Hepatocyte (in vitro differentiated cells): ENCODE measurements at regions not wholly inside any gene's neighbourhood (a gene's known extent, or its start where the extent isn't known, plus 50 kb on each side); places are given as distances from the start of the nearest gene placed in this dataset.
"Not testable (repeated sequence)": the region's sequence is repeated elsewhere in the genome, so short reads cannot be mapped to it uniquely, and the experiment has no call there.

Experiments
- DNase-seq: peaks from one replicate; pipeline ENCODE4 v3.0.0-alpha.2; 2016; ENCODE audit warnings: low spot score
- H2AFZ ChIP-seq: fragments of 200-600 bp; sonication (generic); 2 replicates; pipeline ENCODE4 v1.6.0; 2016; ENCODE audit warnings: antibody characterized with exemption, mild to moderate bottlenecking
- H3K27ac ChIP-seq: fragments of 200-600 bp; sonication (generic); 2 replicates; pipeline ENCODE4 v1.5.1; 2016; ENCODE audit warnings: mild to moderate bottlenecking
- H3K27me3 ChIP-seq: fragments of 200-600 bp; sonication (generic); 2 replicates; pipeline ENCODE4 v1.6.1; 2016
- H3K36me3 ChIP-seq: fragments of 200-600 bp; sonication (generic); replicated peaks from 2 replicates; pipeline ENCODE4 v1.5.1; 2016; ENCODE audit warnings: low read depth; ENCODE audit not compliant: insufficient read depth
- H3K4me1 ChIP-seq: fragments of 200-600 bp; sonication (generic); 2 replicates; pipeline ENCODE4 v1.5.1; 2016; ENCODE audit warnings: mild to moderate bottlenecking, moderate library complexity; ENCODE audit not compliant: insufficient read depth
- H3K4me2 ChIP-seq: fragments of 200-600 bp; sonication (generic); 2 replicates; pipeline ENCODE4 v1.6.0; 2016
- H3K4me3 ChIP-seq: fragments of 200-600 bp; sonication (generic); 2 replicates; pipeline ENCODE4 v1.5.1; 2016; ENCODE audit warnings: mild to moderate bottlenecking
- H3K79me2 ChIP-seq: fragments of 200-600 bp; sonication (generic); 2 replicates; pipeline ENCODE4 v1.6.0; 2017; ENCODE audit warnings: mild to moderate bottlenecking
- H3K9me2 ChIP-seq: fragments of 200-600 bp; sonication (generic); replicated peaks from 2 replicates; pipeline ENCODE4 v1.6.0; 2017; ENCODE audit warnings: mild to moderate bottlenecking; ENCODE audit not compliant: insufficient read depth
- H3K9me3 ChIP-seq: fragments of 200-600 bp; sonication (generic); 2 replicates; pipeline ENCODE4 v1.5.1; 2016; ENCODE audit warnings: low read depth, mild to moderate bottlenecking
- H4K20me1 ChIP-seq: fragments of 200-600 bp; sonication (generic); 2 replicates; pipeline ENCODE4 v1.6.0; 2016; ENCODE audit warnings: mild to moderate bottlenecking; ENCODE audit not compliant: insufficient read depth, poor library complexity, severe bottlenecking
- WGBS: methylation state at CpG from one replicate; pipeline ENCODE4 v1.1.6; 2016; ENCODE audit warnings: low lambda C conversion rate; ENCODE audit errors: missing lambda C conversion rate; 5-methylcytosine and 5-hydroxymethylcytosine counted together

DNA sequence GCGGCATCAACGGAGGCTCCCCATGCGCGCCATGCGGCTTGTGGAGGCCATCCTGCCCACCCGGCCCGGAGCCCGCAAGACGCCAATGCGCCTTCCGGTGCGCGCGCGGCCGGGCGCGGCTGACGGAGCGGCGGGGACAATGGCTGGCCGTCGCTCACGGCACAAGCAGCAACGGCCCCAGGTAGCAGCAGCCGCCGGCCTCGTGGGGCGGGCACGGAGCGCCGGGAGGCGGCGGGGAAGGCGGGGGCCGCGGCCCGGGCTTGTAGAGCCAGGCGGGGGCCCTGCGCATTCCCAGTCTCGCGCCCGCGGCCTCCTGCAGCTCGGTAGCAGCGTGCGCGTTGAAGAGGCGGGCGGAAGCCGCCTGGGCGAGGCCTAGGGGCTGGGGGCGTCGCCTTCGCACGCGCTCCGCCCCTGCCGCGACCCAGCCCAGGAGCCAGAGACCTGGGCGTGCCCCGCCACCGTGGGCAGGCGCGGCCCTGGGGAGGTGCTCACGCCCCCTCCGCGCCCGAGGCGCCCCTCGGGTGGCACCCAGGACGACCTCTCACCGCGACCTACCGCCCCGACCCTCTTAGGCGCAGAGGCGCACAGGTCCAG is 207.1 kb upstream of the PRKX start:
- not testable (repeated sequence) for H3K27ac ChIP-seq, H3K9me3 ChIP-seq, DNase-seq, H2AFZ ChIP-seq, H3K36me3 ChIP-seq, H3K4me3 ChIP-seq, H4K20me1 ChIP-seq, H3K4me1 ChIP-seq, H3K9me2 ChIP-seq, H3K4me2 ChIP-seq, H3K79me2 ChIP-seq, H3K27me3 ChIP-seq
- no CpG with 5 or more reads among the region's 78 CpGs for WGBS

DNA sequence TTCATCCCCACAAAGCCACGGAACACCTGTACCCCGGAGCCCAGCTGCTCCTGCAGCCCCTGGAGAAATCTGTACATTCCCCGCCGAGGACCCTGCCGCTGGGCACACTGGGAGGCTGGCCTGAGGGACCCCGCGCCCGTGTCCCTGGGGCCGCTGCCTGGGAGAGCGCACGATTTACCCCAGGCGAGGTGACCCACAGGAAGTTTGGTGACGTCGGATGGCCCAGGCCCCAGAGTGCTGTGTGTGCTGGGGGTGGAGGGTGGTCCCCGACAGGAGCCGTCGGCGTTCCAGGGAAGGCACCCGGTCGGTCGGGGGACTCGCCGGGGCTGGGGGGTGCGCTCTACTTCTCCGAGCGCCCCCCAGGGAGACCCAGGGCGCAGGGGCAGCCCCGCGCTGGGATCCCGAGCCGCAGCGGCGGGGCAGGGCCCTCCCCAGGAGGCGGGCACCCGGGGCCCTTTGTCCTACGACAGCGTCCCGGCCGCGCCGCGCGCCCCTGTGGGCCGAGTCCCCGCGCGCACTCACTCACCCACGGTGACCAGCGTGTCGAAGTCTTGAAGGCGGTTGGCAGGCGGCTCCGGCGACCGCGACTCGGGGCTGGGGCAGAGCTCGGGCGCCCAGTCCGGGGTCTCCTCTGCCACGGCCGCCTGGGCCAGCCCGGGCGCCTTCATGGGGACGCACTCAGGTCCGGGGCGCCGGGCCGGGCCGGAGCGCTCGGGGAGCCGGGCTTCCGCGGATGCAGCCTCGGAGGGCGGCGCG is 206.4 kb upstream of the PRKX start:
- H3K27ac ChIP-seq, H3K4me3 ChIP-seq, H3K79me2 ChIP-seq, DNase-seq, H3K4me1 ChIP-seq, H4K20me1 ChIP-seq, H3K4me2 ChIP-seq, H3K9me3 ChIP-seq, H3K9me2 ChIP-seq, H3K36me3 ChIP-seq, H2AFZ ChIP-seq, H3K27me3 ChIP-seq: not testable (repeated sequence)
- WGBS: no CpG with 5 or more reads among the region's 79 CpGs

DNA sequence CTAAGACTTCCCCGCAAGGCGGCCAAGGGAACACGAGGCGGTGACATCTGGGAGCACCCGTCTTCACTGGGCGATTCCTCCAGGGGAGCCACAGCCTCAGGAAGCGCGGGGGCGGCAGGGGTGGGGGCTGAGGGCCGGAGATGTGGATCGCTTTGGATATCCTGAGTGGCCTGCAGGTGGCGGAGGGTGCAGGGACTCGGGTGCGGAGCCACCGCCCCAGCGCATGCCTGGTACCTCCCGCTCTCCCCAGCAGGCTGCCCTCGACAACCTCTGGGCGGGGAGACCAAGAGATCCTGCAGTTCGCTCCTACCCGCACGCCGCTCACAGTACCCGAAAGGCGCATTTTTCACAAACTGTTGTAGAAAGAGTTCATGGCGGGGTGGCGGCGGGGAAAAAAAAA is 201.4 kb upstream of the PRKX start:
- not testable (repeated sequence) for H3K79me2 ChIP-seq, H3K4me3 ChIP-seq, H3K4me2 ChIP-seq, H3K36me3 ChIP-seq, DNase-seq, H3K27ac ChIP-seq, H3K9me2 ChIP-seq, H3K4me1 ChIP-seq, H3K9me3 ChIP-seq, H4K20me1 ChIP-seq, H3K27me3 ChIP-seq, H2AFZ ChIP-seq
- WGBS: no CpG with 5 or more reads among the region's 28 CpGs

DNA sequence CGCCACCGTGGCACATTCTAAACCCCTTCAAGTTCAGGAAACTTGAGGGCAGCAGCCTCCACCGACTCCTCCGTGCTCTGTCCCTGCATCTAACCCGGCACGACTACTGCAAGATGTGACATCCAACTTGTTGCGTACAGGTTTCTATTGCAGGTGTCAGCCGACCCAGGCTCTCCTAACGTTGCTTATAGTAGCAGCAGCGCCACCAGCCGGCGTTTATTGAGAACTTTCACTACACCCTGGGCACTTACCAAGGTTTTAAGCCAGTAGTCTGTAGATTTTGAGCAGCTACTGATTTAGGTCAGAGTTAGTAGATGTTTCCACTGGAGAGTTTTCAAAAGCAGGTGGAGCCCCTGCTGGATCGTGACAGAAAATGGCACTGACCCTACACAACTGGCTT is 200.6 kb upstream of the PRKX start:
- no CpG with 5 or more reads among the region's 13 CpGs for WGBS
- H4K20me1 ChIP-seq, H3K79me2 ChIP-seq, H3K9me2 ChIP-seq, DNase-seq, H3K27me3 ChIP-seq, H3K4me1 ChIP-seq, H2AFZ ChIP-seq, H3K27ac ChIP-seq, H3K9me3 ChIP-seq, H3K36me3 ChIP-seq, H3K4me2 ChIP-seq, H3K4me3 ChIP-seq: not testable (repeated sequence)

DNA sequence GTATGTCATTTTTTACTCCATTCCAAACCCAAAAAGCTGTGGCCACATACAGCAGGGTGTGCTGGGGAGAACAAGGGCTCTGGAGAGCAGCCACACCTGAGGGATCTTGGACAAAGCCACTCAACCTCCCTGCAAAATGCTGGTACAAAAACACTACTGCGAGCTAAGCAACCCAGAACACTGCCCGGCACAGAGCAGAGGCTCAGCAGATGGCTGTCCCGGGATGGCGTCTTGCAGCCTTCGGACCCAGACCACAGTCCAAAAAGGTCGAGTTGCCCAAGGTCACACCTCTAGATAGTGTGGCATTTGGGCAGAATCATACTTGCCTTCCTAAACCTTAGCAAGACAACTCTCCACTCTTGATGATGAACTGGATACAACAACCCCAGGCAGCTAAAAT is 197.6 kb upstream of the PRKX start:
- H3K4me2 ChIP-seq, H3K4me3 ChIP-seq, DNase-seq, H2AFZ ChIP-seq, H3K9me3 ChIP-seq, H3K4me1 ChIP-seq, H3K27ac ChIP-seq, H3K27me3 ChIP-seq, H3K36me3 ChIP-seq, H3K9me2 ChIP-seq, H4K20me1 ChIP-seq, H3K79me2 ChIP-seq: not testable (repeated sequence)
- WGBS: no CpG with 5 or more reads among the region's 6 CpGs

DNA sequence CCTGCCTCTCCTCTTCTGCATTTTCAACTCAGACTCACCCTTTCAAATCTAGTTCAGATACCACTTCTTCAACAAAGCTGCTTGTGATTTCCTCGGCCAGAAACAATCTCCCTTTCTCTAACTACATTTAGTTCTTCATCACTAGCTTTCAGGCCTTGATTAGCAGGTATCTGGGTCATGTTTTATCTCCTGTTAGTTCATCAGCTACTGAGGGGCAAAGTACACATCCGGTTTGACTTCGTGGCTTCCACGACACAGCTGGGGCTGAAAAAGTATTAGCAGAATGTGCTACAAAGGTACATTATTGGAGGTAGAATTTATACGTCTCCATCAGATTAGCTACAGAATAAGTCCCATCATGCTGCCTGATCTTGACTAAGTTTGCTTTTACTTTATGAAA is 197.2 kb upstream of the PRKX start:
- not testable (repeated sequence) for H3K4me3 ChIP-seq, H3K27me3 ChIP-seq, H3K36me3 ChIP-seq, H4K20me1 ChIP-seq, DNase-seq, H3K4me1 ChIP-seq, H3K9me3 ChIP-seq, H2AFZ ChIP-seq, H3K4me2 ChIP-seq, H3K9me2 ChIP-seq, H3K27ac ChIP-seq, H3K79me2 ChIP-seq
- WGBS: no CpG with 5 or more reads among the region's 5 CpGs

DNA sequence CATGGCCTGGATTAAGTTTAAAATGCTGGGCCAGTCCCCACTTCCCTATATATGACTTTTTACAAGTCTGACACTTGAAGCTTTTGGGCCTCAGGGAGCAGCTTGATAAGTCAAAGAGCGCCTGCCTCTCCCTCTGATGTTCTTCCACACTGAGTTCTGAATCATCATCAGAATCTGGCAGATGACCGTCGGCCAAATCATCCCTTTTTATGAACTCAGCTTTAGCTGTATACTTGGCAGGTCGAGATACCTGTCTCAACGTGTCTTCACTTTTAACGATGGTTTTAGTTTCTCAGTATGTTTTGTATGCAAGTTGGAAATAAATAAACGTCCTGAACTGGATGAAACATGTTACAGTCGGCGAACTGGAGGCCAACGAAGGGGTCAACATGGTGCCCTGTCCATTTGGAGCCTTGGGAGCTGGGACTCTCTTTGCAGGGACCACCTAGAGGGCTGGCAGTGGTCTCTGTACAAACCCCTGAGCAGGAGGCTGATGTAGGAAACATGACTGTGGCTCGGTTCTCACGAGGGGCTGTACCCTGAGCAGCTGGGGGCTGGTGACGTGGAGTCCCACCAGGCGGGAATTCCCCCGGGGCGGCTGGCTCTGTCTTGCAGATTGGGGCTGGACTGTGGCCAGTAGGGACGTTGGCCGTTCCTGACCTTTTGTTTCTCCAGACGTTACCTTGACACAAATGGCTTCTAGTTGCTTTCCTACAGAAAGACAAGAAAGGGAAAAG is 192.2 kb upstream of the PRKX start:
- H3K4me1 ChIP-seq, H2AFZ ChIP-seq, H3K4me3 ChIP-seq, H3K4me2 ChIP-seq, H3K27me3 ChIP-seq, H3K27ac ChIP-seq, H3K9me2 ChIP-seq, H4K20me1 ChIP-seq, H3K79me2 ChIP-seq, DNase-seq, H3K9me3 ChIP-seq, H3K36me3 ChIP-seq: not testable (repeated sequence)
- WGBS: no CpG with 5 or more reads among the region's 19 CpGs

DNA sequence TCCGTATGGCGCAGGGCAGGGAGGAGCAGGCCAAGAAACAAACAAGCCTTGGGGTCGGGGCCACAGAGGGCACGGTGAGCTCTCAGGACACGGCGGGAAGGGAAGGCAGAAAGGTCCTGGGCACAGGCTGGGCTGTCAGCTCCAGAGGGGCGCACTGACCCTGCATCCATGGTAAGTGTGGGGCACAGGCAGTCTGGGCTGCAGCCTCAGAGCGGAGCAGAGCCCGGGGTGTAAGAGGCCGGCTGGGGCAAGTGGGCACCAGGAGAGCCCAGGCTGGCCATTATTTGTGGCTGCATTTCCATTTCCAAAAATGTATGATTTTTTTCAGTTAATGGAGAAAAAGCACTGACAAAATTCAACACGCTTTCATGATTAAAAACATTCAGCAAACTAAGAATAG is 188.8 kb upstream of the PRKX start:
- not testable (repeated sequence) for H3K4me3 ChIP-seq, H2AFZ ChIP-seq, H3K9me3 ChIP-seq, H3K27ac ChIP-seq, H4K20me1 ChIP-seq, DNase-seq, H3K27me3 ChIP-seq, H3K4me2 ChIP-seq, H3K4me1 ChIP-seq, H3K36me3 ChIP-seq, H3K79me2 ChIP-seq, H3K9me2 ChIP-seq
- WGBS: no CpG with 5 or more reads among the region's 11 CpGs

DNA sequence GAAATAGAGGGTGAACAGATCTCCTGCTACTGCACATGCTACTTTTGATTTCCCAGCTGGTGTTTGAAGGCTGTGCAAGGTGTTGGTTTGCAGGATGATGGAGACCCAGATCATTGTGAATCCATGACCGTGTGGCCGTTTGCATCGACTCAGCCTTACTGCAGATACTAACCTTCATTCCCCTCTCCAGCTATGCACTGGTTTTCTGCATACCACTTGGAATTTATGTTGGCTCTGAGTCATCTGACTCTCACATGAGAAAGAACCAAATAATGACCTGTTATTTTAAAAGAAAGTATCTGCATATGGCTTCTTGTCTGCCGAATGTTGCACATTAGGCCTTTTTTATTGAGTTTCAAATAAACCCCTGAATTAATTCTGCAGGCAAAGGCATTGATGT is 183.3 kb upstream of the PRKX start:
- WGBS: no CpG with 5 or more reads among the region's 4 CpGs
- not testable (repeated sequence) for H3K36me3 ChIP-seq, H3K4me1 ChIP-seq, H3K79me2 ChIP-seq, H3K9me3 ChIP-seq, H3K9me2 ChIP-seq, H3K4me2 ChIP-seq, H3K27ac ChIP-seq, H2AFZ ChIP-seq, H3K4me3 ChIP-seq, H3K27me3 ChIP-seq, H4K20me1 ChIP-seq, DNase-seq
